ENCODE measurements at regions not wholly inside any gene's neighbourhood (a gene's known extent, or its start where the extent isn't known, plus 50 kb on each side); places are given as distances from the start of the nearest gene placed in this dataset.

GRCh38 chr15:66933932-66934867 is 131.2 kb upstream of the SMAD3 start:
- DNase-seq (ENCODE audit: low read depth, low spot score): no peak
- no peak overlapping the region for H3K4me2 ChIP-seq (ENCODE audit: control insufficient read depth, extremely low read depth, insufficient read depth, low read depth, low read length)
- dilution Hi-C loops (cut with MboI; ENCODE audit: extremely low pct_ligation_motif_present, low sequenced_read_pairs): no loop called here

GRCh38 chr15:66934868-66935520 is 130.4 kb upstream of the SMAD3 start:
- Histone ChIP-seq H3K79me2 (ENCODE audit: control insufficient read depth, insufficient read depth, low read length) (no peaks in the 10 kb centered on the region), H3K4me2 (ENCODE audit: control insufficient read depth, extremely low read depth, insufficient read depth, low read depth, low read length) (no peak overlapping the region), H3K36me3 (ENCODE audit: control insufficient read depth in 2 of 2, extremely low read depth in 1 of 2, insufficient read depth in 2 of 2, low read length in 2 of 2) (no peaks in the 10 kb centered on the region), H3K27me3 (ENCODE audit: control insufficient read depth, extremely low read depth, insufficient read depth, low read length) (no peaks in the 10 kb centered on the region), H3K27ac (ENCODE audit: control insufficient read depth, insufficient read depth, low read length) (no peak overlapping the region), H4K20me1 (ENCODE audit: control insufficient read depth, extremely low read depth, insufficient read depth, low read length) (no peaks in the 10 kb centered on the region), H3K4me1 (ENCODE audit: control insufficient read depth, extremely low read depth, insufficient read depth, low read length) (peaks cover 12% of the 10 kb centered on the region), H3K9ac (ENCODE audit: control insufficient read depth, extremely low read depth, insufficient read depth, low read length) (no peak overlapping the region), H3K9me1 (ENCODE audit: control insufficient read depth, extremely low read depth, insufficient read depth, low read length) (no peaks in the 10 kb centered on the region), H2AFZ (ENCODE audit: control insufficient read depth, low read length) (no peak overlapping the region), H3K9me3 (ENCODE audit: control insufficient read depth, low read depth, low read length) (peaks cover 9% of the 10 kb centered on the region), H3K4me3 (ENCODE audit: control insufficient read depth in 2 of 3, extremely low read depth in 1 of 3, insufficient read depth in 2 of 3, low read depth in 1 of 3, low read length in 3 of 3) (no peak overlapping the region)
- dilution Hi-C loops (cut with MboI; ENCODE audit: extremely low pct_ligation_motif_present, low sequenced_read_pairs): no loop called here
- TF ChIP-seq EZH2 (IDR thresholded peaks at IDR 0.05; ENCODE audit: low read length) (no peak), CTCF (optimal IDR thresholded peaks at IDR 0.05 in 1 of 3, IDR thresholded peaks at IDR 0.05 in 1 of 3, conservative IDR thresholded peaks at IDR 0.05 in 1 of 3; ENCODE audit: extremely low read depth in 1 of 3, insufficient read depth in 2 of 3, low read length in 3 of 3) (no peak)
- no peak for FAIRE-seq
- no peak for DNase-seq (ENCODE audit: low read depth, low spot score)

More at GRCh38 chr15:66933932-66934867, 131.2 kb upstream of the SMAD3 start:
- Histone ChIP-seq H3K36me3 (ENCODE audit: control insufficient read depth in 2 of 2, extremely low read depth in 1 of 2, insufficient read depth in 2 of 2, low read length in 2 of 2) (no peaks in the 10 kb centered on the region), H3K27ac (ENCODE audit: control insufficient read depth, insufficient read depth, low read length) (no peak overlapping the region), H3K4me1 (ENCODE audit: control insufficient read depth, extremely low read depth, insufficient read depth, low read length) (peaks cover 12% of the 10 kb centered on the region), H3K9ac (ENCODE audit: control insufficient read depth, extremely low read depth, insufficient read depth, low read length) (no peak overlapping the region), H2AFZ (ENCODE audit: control insufficient read depth, low read length) (no peak overlapping the region), H3K9me1 (ENCODE audit: control insufficient read depth, extremely low read depth, insufficient read depth, low read length) (no peaks in the 10 kb centered on the region), H3K27me3 (ENCODE audit: control insufficient read depth, extremely low read depth, insufficient read depth, low read length) (no peaks in the 10 kb centered on the region), H3K4me3 (ENCODE audit: control insufficient read depth in 2 of 3, extremely low read depth in 1 of 3, insufficient read depth in 2 of 3, low read depth in 1 of 3, low read length in 3 of 3) (no peak overlapping the region), H4K20me1 (ENCODE audit: control insufficient read depth, extremely low read depth, insufficient read depth, low read length) (no peaks in the 10 kb centered on the region), H3K79me2 (ENCODE audit: control insufficient read depth, insufficient read depth, low read length) (no peaks in the 10 kb centered on the region), H3K9me3 (ENCODE audit: control insufficient read depth, low read depth, low read length) (peaks cover 9% of the 10 kb centered on the region)
- FAIRE-seq: no peak
- TF ChIP-seq CTCF (optimal IDR thresholded peaks at IDR 0.05 in 1 of 3, IDR thresholded peaks at IDR 0.05 in 1 of 3, conservative IDR thresholded peaks at IDR 0.05 in 1 of 3; ENCODE audit: extremely low read depth in 1 of 3, insufficient read depth in 2 of 3, low read length in 3 of 3) (no peak), EZH2 (IDR thresholded peaks at IDR 0.05; ENCODE audit: low read length) (no peak)
